GM18511 (cell line): ENCODE measurements at regions not wholly inside any gene's neighbourhood (a gene's known extent, or its start where the extent isn't known, plus 50 kb on each side); places are given as distances from the start of the nearest gene placed in this dataset.

Experiments
- ATAC-seq: cut with Tn5 transposase; IDR thresholded peaks from one replicate; pipeline ENCODE4 v1.9.1; 2021; ENCODE audit warnings: mild to moderate bottlenecking, moderate library complexity; ENCODE audit not compliant: unreplicated experiment

- no peak for ATAC-seq
Observed at GRCh38 chr13:67351114-67351513, 121.0 kb upstream of the PCDH9 start.

- ATAC-seq, result no peak
Observed at GRCh38 chr13:67343777-67344176, 113.6 kb upstream of the PCDH9 start.

DNA sequence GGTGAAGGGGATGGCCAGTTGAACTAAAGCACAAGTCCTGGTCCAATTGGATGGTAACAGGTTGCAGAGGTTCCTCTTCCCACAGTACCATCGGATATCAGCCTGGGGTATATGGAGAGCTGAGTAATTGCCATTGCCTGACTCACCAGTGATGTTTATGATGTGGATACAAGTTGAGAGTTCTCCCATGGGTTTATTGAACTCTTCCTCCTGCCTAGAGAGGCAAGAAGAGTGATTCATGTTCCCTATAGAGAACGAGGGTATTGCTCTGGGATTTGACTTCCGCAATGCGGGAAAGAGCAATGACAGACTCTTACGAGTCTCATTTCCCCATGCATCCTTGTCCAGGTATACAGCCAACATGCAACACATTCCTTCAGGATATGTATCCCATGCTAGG is 111.3 kb upstream of the PCDH9 start:
- no peak for ATAC-seq

- ATAC-seq, result no peak
Observed at GRCh38 chr13:67330149-67330548, 100.0 kb upstream of the PCDH9 start.

- no peak for ATAC-seq
Observed at GRCh38 chr13:67328895-67329294, 98.8 kb upstream of the PCDH9 start.

DNA sequence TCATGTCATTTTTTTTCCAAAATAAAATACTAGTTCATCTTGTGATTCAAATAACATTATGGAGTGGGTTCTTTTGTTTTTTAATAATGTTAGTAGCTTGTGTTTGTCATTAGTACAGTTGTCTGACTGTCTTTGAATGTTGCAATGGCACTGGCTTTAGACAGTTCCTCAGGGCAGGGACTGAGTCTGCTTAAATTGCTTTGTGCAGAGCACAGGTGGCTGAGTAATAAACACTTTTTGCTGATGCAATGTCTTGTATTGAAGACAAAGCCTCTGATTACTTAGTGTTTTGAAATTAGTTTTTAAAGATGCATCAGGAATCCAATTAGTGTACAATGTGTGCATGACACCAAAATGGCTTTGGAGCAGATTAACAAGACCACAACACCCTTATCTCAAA is 88.7 kb upstream of the PCDH9 start:
- no peak for ATAC-seq

DNA sequence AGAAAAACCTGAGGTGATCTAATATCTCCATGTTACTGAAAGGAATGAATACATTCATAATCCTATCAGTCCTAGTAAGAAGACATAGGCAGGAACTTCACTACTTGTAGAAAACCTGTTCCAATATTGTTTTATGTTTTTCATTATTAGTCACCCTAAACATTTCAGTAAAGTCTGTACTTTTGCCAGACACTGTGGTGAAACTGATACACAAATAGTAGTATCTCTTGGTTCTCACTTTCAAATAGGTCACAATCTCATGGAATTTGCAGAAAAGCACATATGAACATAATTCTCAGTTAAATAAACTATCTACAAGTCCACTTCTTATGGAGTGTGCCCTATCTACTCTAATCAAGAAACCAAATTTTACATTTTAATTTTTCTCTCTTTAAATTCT is 88.3 kb upstream of the PCDH9 start:
- no peak for ATAC-seq

GRCh38 chr13:67314405-67314804 is 84.3 kb upstream of the PCDH9 start:
- ATAC-seq, result no peak

GRCh38 chr13:67308004-67308772 is 78.1 kb upstream of the PCDH9 start:
- ATAC-seq, result no peak

DNA sequence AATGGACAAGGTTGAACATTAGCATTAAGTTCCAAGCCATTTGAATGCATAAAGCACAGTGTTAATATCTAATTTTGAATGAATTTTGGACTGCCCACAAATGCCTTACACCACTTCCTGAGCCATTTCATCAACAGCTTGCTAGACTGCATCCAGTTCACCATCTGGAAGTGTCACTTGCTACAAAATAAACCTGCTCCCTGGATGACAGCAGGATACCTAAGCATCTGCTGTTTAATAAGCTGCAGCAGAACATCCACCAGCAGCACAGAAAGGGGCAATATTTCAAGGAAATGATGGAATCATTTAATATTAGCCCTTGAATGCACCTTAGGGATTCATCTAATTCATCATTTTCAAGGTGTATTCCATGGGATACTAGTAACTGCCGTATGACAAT is 76.6 kb upstream of the PCDH9 start:
- ATAC-seq, result no peak

GRCh38 chr13:67303661-67304333 is 73.7 kb upstream of the PCDH9 start:
- ATAC-seq, result no peak

GRCh38 chr13:67299751-67300150 is 69.6 kb upstream of the PCDH9 start:
- ATAC-seq, result no peak

DNA sequence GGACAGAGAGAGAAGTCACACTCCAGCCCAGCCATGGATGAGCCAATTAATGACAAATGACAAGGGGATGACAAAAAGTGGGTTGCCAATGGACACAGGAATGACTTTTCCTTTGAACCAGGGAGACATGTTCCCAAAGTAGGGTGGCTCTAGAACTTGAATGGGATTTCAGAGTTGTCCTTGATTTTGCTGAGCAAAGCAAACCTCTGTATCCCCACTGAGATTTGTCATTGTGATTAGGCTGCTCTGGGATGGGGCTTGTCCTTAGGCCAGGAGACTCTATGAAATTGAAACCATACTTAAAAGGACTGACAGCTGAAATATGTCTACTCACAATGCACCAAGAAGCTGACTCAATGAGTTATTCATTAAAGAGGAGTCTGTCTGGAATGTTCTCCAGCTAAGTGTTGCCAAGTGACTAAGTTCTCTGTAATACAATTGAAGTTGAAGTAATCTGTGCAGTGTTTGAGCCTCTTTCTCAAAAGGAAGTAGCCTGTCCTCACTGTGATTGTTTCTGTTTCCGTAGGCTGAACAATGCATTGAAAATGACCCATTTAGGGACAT is 69.0 kb upstream of the PCDH9 start:
- no peak for ATAC-seq

DNA sequence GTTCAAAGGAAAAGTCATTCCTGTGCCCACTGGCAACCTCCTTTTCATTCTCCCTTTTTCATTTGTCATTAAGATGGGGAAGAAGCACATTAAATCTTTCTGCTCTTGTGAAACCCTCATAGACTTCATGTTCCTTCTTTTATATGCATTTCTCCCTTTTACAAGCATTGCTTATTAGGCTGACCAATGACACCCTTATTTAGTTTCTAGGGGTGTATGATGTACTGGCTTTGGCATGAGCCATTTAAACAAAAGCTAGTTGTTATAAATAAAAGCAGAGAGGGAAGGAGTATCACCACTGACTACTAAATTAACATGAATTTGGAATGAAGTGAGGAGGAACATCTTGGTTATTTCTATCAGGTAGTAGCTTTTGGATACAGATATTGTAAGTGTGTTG is 68.2 kb upstream of the PCDH9 start:
- no peak for ATAC-seq

GRCh38 chr13:67296511-67296910 is 66.4 kb upstream of the PCDH9 start:
- ATAC-seq, result no peak

- ATAC-seq, result no peak
Observed at GRCh38 chr13:67292886-67293285, 62.8 kb upstream of the PCDH9 start.

DNA sequence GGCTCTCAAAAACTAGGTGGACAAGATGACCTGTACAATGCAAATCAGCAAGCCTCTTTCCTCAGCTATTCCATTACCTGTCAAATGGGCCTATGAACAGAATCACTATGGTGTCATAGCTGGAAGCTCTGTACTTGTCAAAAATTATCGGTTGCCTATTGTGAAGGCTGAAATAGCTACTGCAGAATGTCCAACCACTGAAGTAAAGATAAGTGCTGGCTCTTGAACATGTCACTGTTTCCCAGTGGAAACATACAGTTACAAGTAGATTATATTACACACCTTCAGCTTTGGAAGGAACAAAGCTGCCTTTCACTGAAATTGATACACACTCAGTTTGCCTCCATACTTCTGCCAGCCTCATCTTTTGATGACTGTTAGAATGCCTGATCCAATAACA is 55.5 kb upstream of the PCDH9 start:
- no peak for ATAC-seq

DNA sequence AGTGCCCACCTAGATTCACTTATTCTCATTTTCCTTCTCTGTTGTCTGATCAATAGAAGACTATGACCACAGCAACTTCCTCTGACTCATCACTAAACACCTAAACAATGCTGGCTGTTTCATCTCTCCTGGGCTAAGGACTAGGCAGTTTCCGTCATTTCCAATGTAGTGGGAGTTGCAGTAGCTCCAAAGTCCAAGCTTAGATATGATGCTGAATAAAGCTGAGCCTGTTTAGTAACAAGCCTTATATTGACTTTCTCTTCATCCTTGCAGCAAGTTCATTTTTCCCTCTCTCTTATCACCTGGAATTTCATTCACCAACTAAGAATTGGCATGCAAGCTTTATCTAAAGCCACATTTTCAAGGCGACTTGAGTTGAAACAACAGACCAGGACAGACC is 53.5 kb upstream of the PCDH9 start:
- ATAC-seq, result no peak

GRCh38 chr13:67281466-67281865 is 51.3 kb upstream of the PCDH9 start:
- no peak for ATAC-seq
